Gastrocnemius medialis (tissue), 4 donors: ENCODE measurements at regions not wholly inside any gene's neighbourhood (a gene's known extent, or its start where the extent isn't known, plus 50 kb on each side); places are given as distances from the start of the nearest gene placed in this dataset.

ENCODE experiments used
- ATAC-seq, 2 donors: fragments of 150-250 bp; one replicate each; pipeline ENCODE4 v1.9.1; 2016
- DNase-seq, 2 donors: peaks; one replicate each; pipeline ENCODE4 v3.0.0-alpha.2; 2019
- H3K27ac ChIP-seq, 4 donors: fragments of 200-600 bp; sonication (generic); 1 replicate in 1 of 4; 2 replicates in 3 of 4; pipeline ENCODE4 v1.5.1; 2016 to 2018; ENCODE audit warnings: mild to moderate bottlenecking in 2 of 4, moderate library complexity in 1 of 4
- H3K27me3 ChIP-seq, 3 donors: fragments of 200-600 bp; sonication (generic) in 2 of 3; 1 replicate in 1 of 3; 2 replicates in 2 of 3; pipeline versions ENCODE4 v1.5.1 to v1.6.0; 2016 to 2019; ENCODE audit warnings: mild to moderate bottlenecking in 1 of 3, moderate library complexity in 1 of 3
- H3K36me3 ChIP-seq, 2 donors: fragments of 200-600 bp; sonication (generic) in 1 of 2; one replicate each; pipeline ENCODE4 v1.5.1; 2017 to 2018
- H3K4me1 ChIP-seq, 2 donors: fragments of 200-600 bp; sonication (generic) in 1 of 2; one replicate each; pipeline ENCODE4 v1.5.1; 2016 to 2017; ENCODE audit warnings: mild to moderate bottlenecking in 2 of 2
- H3K4me3 ChIP-seq, 4 donors: fragments of 200-600 bp; sonication (generic) in 3 of 4; 1 replicate in 1 of 4; 2 replicates in 3 of 4; pipeline ENCODE4 v1.5.1; 2016 to 2019; ENCODE audit warnings: mild to moderate bottlenecking in 2 of 4
- H3K9me3 ChIP-seq, 3 donors: fragments of 200-600 bp; sonication (generic) in 2 of 3; 1 replicate in 1 of 3; 2 replicates in 2 of 3; pipeline ENCODE4 v1.5.1; 2016 to 2019
- CTCF ChIP-seq, 5 experiments: fragments of 450-650 bp in 3 of 5; fragments of 200-600 bp in 2 of 5; sonication (generic) in 2 of 5; IDR thresholded peaks in 4 of 5; conservative IDR thresholded peaks in 1 of 5; 1 replicate in 4 of 5; 2 replicates in 1 of 5; pipeline ENCODE4 v1.5.1; 2016 to 2019; ENCODE audit warnings: antibody characterized with exemption in 5 of 5, mild to moderate bottlenecking in 3 of 5, moderate library complexity in 3 of 5
- POLR2A ChIP-seq, 2 donors: fragments of 450-650 bp; IDR thresholded peaks; one replicate each; pipeline ENCODE4 v1.6.1; 2017; ENCODE audit warnings: antibody characterized with exemption in 2 of 2, mild to moderate bottlenecking in 2 of 2, moderate library complexity in 2 of 2
- in situ Hi-C, 4 donors: fragments of 200-750 bp; cut with MboI; loops; one replicate each; pipeline versions ENCODE4 v1.15.0 to v1.8.0; 2017; ENCODE audit warnings: low sequenced_read_pairs in 4 of 4
- intact Hi-C: fragments of 100-400 bp; cut with DNase I; formaldehyde crosslinking; loops from one replicate; pipeline ENCODE4 v1.15.1; 2023; ENCODE audit warnings: low total_unique reads

- no peak for DNase-seq
- ATAC-seq = peak; percentile 37 to 55
- Histone ChIP-seq H3K27ac (no peak overlapping the region), H3K27me3 (no peaks in the 10 kb centered on the region), H3K4me3 (no peak overlapping the region), H3K9me3 (no peaks in the 10 kb centered on the region), H3K36me3 (no peaks in the 10 kb centered on the region), H3K4me1 (no peaks in the 10 kb centered on the region)
- no peak for TF ChIP-seq POLR2A (IDR thresholded peaks at IDR 0.05)
- TF ChIP-seq CTCF (IDR thresholded peaks at IDR 0.05 in 4 of 5, conservative IDR thresholded peaks at IDR 0.05 in 1 of 5) = no peak
- intact Hi-C loops = no loop called here
- in situ Hi-C loops = loop anchor here in 1 of 4 donors (25.0 kb wide), 1 partner anchor 358 kb away; the partner anchor contains the start of gene ENC1
Measured at GRCh38 chr5:74279244-74279643, 361.3 kb downstream of the ENC1 start.

- H3K9me3 ChIP-seq = no peaks in the 10 kb centered on the region
- no peaks in the 10 kb centered on the region for H3K36me3 ChIP-seq
- in situ Hi-C loops = loop anchor here in 1 of 4 donors (25.0 kb wide), 1 partner anchor 360 kb away; the partner anchor contains the start of gene ENC1
- ATAC-seq (no peak), DNase-seq (no peak)
- no peaks in the 10 kb centered on the region for H3K27me3 ChIP-seq
- no peak overlapping the region for H3K4me3 ChIP-seq
- intact Hi-C loops = no loop called here
- H3K4me1 ChIP-seq = no peaks in the 10 kb centered on the region
- H3K27ac ChIP-seq = no peak overlapping the region
- TF ChIP-seq CTCF (IDR thresholded peaks at IDR 0.05 in 4 of 5, conservative IDR thresholded peaks at IDR 0.05 in 1 of 5) (no peak), POLR2A (IDR thresholded peaks at IDR 0.05) (no peak)
Measured at GRCh38 chr5:74277418-74277817, 363.1 kb downstream of the ENC1 start.

GRCh38 chr5:74275171-74275992, 365.1 kb downstream of the ENC1 start:
- Histone ChIP-seq H3K4me1 (no peaks in the 10 kb centered on the region), H3K27me3 (no peaks in the 10 kb centered on the region), H3K27ac (peak overlapping the region in 3 of 4 donors; percentile 2 to 39 (median 30)), H3K4me3 (no peak overlapping the region), H3K36me3 (no peaks in the 10 kb centered on the region), H3K9me3 (no peaks in the 10 kb centered on the region)
- DNase-seq (no peak), ATAC-seq (peak; percentile 73 to 74)
- in situ Hi-C loops (loop anchor here in 1 of 4 donors (25.0 kb wide), 1 partner anchor 362 kb away; the partner anchor contains the start of gene ENC1), intact Hi-C loops (no loop called here)
- TF ChIP-seq CTCF (IDR thresholded peaks at IDR 0.05 in 4 of 5, conservative IDR thresholded peaks at IDR 0.05 in 1 of 5) (no peak), POLR2A (IDR thresholded peaks at IDR 0.05) (no peak)

GRCh38 chr5:74274326-74274725, 366.2 kb downstream of the ENC1 start:
- TF ChIP-seq CTCF (IDR thresholded peaks at IDR 0.05 in 4 of 5, conservative IDR thresholded peaks at IDR 0.05 in 1 of 5) (no peak), POLR2A (IDR thresholded peaks at IDR 0.05) (no peak)
- Histone ChIP-seq H3K4me1 (no peaks in the 10 kb centered on the region), H3K4me3 (no peak overlapping the region), H3K9me3 (no peaks in the 10 kb centered on the region), H3K27ac (peak overlapping the region in 3 of 4 donors; percentile 2 to 33 (median 30)), H3K36me3 (no peaks in the 10 kb centered on the region), H3K27me3 (no peaks in the 10 kb centered on the region)
- ATAC-seq (no peak), DNase-seq (no peak)
- in situ Hi-C loops = no loop called here
- intact Hi-C loops = no loop called here
